Lung (tissue), 11 donors: ENCODE measurements at regions not wholly inside any gene's neighbourhood (a gene's known extent, or its start where the extent isn't known, plus 50 kb on each side); places are given as distances from the start of the nearest gene placed in this dataset.

Source experiments
- ATAC-seq: fragments of 200-7000 bp; cut with Tn5 transposase; one replicate; pipeline ENCODE4 v1.9.1; 2020; ENCODE audit warnings: moderate number of reproducible peaks; ENCODE audit not compliant: insufficient read depth, low FRiP score
- DNase-seq, 3 donors: peaks; one replicate each; pipeline ENCODE4 v3.0.0-alpha.2; 2013 to 2017
- H3K27ac ChIP-seq, 2 donors: one replicate each; pipeline ENCODE4 v1.5.1; 2013; ENCODE audit warnings: mild to moderate bottlenecking in 2 of 2, moderate library complexity in 2 of 2, control low read depth in 1 of 2, inconsistent platforms in 1 of 2, low read depth in 1 of 2, low read length in 1 of 2
- H3K27me3 ChIP-seq, 3 donors: one replicate each; pipeline ENCODE4 v1.5.1; 2013; ENCODE audit warnings: low read length in 2 of 3; ENCODE audit not compliant: control insufficient read depth in 3 of 3, insufficient read depth in 3 of 3
- H3K36me3 ChIP-seq, 4 donors: one replicate each; pipeline ENCODE4 v1.5.1; 2013; ENCODE audit warnings: low read length in 4 of 4, mild to moderate bottlenecking in 1 of 4, moderate library complexity in 1 of 4; ENCODE audit not compliant: control insufficient read depth in 4 of 4, insufficient read depth in 4 of 4
- H3K4me1 ChIP-seq, 5 donors: one replicate each; pipeline ENCODE4 v1.5.1; 2013; ENCODE audit warnings: low read length in 5 of 5, mild to moderate bottlenecking in 2 of 5, moderate library complexity in 1 of 5; ENCODE audit not compliant: control insufficient read depth in 5 of 5, insufficient read depth in 5 of 5
- H3K4me3 ChIP-seq: one replicate; pipeline ENCODE4 v1.5.1; 2013; ENCODE audit warnings: mild to moderate bottlenecking, control low read depth, moderate library complexity
- H3K9ac ChIP-seq, 2 donors: one replicate each; pipeline ENCODE4 v1.5.1; 2013; ENCODE audit warnings: low read length in 2 of 2, control low read depth in 1 of 2; ENCODE audit not compliant: insufficient read depth in 1 of 2
- H3K9me3 ChIP-seq, 4 donors: one replicate each; pipeline ENCODE4 v1.5.1; 2013; ENCODE audit warnings: low read length in 3 of 4, mild to moderate bottlenecking in 1 of 4, moderate library complexity in 1 of 4; ENCODE audit not compliant: control insufficient read depth in 4 of 4, insufficient read depth in 3 of 4
- WGBS, 2 donors: extraction: QIAGEN DNeasy Blood & Tissue Kit; methylation state at CpG; one replicate each; pipeline ENCODE4 v1.1.7; 2013; 5-methylcytosine and 5-hydroxymethylcytosine counted together
- TF ChIP-seq, protein P1 (sequence below): IDR thresholded peaks from 2 replicates; pipeline ENCODE4 v1.5.1; 2012; ENCODE audit warnings: mild to moderate bottlenecking; ENCODE audit errors: control extremely low read depth, extremely low read depth
- donor health status: control.
- donor health status: control.
- donor health status: Bipolar disorder and iron deficiency.
- donor health status: healthy.
- donor health status: DM: yes; HTN: yes; CAD: no.

DNA sequence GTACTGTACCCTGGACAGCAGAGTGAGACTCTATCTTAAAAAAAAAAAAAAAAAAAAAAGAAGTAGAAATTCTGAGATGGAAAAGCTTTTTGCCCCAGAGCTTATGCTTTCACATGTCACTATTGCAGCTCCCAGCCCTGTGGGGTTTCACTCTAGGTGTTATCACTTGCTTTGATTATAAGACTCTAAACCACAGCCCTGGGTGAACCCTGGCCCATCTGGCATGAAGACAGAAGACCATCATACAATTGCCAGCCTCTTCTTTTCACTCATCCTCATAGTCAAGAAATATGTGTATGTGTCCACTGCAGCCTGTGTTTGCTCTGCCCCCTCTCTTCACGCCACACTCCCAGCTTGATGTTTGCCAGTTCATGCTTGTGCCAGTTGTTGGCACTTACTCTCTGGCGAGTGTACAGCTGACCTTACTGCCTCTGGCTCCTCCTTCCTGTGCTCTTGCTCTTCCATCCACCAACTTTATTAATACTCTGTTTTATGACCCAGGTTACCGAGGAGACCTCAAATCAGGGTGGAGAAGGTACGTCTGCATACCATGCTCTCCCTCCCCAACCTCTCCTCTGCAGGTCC, 136.7 kb upstream of the NCK2 start:
- H3K27ac ChIP-seq, result no peak overlapping the region
- DNase-seq (no peak), ATAC-seq (no peak)
- H3K9me3 ChIP-seq, result no peaks in the 10 kb centered on the region
- no peak overlapping the region for H3K4me3 ChIP-seq
- no peaks in the 10 kb centered on the region for H3K36me3 ChIP-seq
- TF ChIP-seq, protein P1, sequence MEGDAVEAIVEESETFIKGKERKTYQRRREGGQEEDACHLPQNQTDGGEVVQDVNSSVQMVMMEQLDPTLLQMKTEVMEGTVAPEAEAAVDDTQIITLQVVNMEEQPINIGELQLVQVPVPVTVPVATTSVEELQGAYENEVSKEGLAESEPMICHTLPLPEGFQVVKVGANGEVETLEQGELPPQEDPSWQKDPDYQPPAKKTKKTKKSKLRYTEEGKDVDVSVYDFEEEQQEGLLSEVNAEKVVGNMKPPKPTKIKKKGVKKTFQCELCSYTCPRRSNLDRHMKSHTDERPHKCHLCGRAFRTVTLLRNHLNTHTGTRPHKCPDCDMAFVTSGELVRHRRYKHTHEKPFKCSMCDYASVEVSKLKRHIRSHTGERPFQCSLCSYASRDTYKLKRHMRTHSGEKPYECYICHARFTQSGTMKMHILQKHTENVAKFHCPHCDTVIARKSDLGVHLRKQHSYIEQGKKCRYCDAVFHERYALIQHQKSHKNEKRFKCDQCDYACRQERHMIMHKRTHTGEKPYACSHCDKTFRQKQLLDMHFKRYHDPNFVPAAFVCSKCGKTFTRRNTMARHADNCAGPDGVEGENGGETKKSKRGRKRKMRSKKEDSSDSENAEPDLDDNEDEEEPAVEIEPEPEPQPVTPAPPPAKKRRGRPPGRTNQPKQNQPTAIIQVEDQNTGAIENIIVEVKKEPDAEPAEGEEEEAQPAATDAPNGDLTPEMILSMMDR, result no peak
- WGBS, 2 donors, result 78 to 90% methylated on average over 4 of the region's 4 CpGs
- H3K27me3 ChIP-seq, result no peaks in the 10 kb centered on the region
- no peak overlapping the region for H3K9ac ChIP-seq
- peaks cover 0 to 46% (median 7%) of the 10 kb centered on the region in 5 donors for H3K4me1 ChIP-seq

DNA sequence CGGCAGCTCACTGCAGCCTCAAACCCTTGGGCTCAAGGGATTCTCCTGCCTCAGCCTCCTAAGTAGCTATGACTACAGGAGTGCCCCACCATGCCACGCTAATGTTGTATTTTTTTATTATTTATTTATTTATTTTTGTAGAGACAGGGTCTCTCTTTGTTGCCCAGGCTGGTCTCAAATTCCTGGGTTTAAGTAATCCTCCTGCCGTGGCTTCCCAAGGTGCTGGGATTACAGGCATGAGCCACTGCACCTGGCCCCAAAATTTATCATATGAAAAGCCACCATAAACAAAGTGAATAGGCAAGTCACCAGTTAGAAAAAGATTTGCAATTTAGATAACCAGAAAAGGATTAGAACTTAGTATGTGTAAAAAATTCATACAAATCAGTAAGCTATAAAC, 138.6 kb upstream of the NCK2 start:
- H3K36me3 ChIP-seq, result no peaks in the 10 kb centered on the region
- H3K4me3 ChIP-seq, result no peak overlapping the region
- no peak overlapping the region for H3K27ac ChIP-seq
- TF ChIP-seq, protein P1, result no peak
- no peak for ATAC-seq
- DNase-seq, result no peak
- no peaks in the 10 kb centered on the region for H3K9me3 ChIP-seq
- H3K4me1 ChIP-seq, result peaks cover 0 to 35% (median 7%) of the 10 kb centered on the region in 5 donors
- H3K9ac ChIP-seq, result no peak overlapping the region
- 91 to 97% methylated on average over 3 of the region's 3 CpGs for WGBS, 2 donors
- H3K27me3 ChIP-seq, result no peaks in the 10 kb centered on the region

DNA sequence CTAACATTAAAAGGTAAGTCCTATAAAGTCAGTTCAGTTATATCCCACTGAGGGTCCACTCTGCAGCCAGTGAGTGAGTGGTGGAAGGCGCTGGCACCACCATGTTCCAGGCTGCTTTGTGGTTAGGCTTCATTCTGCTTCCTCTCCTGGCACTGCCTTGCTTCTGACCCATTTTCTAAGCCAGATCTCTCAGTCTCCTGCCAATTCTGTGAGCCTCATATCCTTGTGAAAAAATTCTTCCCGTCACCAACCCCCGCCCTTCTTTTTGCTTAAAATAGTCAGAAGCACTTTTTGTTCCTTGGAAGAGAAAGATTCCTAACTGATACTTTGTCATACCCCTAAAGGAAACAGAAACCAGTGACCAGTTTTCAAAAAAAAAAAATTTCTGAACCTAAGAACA, 139.8 kb upstream of the NCK2 start:
- DNase-seq (peak in 2 of 3 donors; percentile 64 to 76), ATAC-seq (no peak)
- Histone ChIP-seq H3K9ac (no peak overlapping the region), H3K27ac (peak overlapping the region in 1 of 2 donors; percentile 10), H3K4me3 (no peak overlapping the region), H3K36me3 (no peaks in the 10 kb centered on the region), H3K9me3 (no peaks in the 10 kb centered on the region), H3K4me1 (peaks cover 1 to 35% (median 4%) of the 10 kb centered on the region in 5 donors), H3K27me3 (no peaks in the 10 kb centered on the region)
- 45 to 74% methylated on average over 3 of the region's 3 CpGs for WGBS, 2 donors
- TF ChIP-seq, protein P1, result no peak
